G401.6 (cell line): ENCODE measurements at regions not wholly inside any gene's neighbourhood (a gene's known extent, or its start where the extent isn't known, plus 50 kb on each side); places are given as distances from the start of the nearest gene placed in this dataset.
A peak's percentile ranks its signal among the peaks of the same experiment; 100 is the strongest.

Source experiments
- FAIRE-seq: peaks from 2 replicates; lab custom pipeline; 2012; peaks lifted over from hg19 to GRCh38; lab: Jason Lieb, UNC

DNA sequence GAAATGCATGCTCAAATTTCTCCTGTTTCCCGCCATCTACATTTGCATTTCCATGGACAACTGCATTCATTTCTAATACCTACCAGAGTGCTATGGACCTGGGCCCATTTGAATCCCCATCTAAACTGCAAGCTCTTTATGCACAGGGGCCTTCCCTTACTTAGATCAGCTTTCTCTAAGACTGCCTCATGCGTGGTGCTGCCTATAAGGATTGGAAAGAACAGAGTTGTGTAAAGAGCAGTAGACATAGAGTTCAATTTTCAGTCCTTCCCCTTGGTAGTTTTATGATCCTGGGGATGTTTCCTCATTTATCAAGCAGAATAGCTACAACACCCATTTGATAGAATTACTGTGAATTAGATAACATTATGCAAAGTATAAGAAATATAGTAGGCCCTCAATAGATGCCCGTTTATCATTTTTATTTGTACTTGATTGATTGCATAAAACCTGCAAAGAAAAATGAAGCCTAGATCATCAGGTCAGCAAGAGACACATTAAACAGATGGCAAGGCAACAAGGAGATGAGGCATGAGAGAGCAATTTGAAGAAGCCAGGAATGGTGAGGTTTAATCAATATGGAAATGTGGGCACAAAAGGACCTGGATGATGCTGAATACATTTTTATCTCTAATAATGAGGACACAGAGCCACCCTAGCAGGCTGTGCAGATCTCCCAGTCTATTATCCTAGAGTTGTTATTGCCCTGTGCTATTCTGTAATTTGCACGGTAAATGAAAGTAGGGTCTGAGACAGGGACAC lies 359.7 kb downstream of the FAM181B start:
- FAIRE-seq, result no peak

DNA sequence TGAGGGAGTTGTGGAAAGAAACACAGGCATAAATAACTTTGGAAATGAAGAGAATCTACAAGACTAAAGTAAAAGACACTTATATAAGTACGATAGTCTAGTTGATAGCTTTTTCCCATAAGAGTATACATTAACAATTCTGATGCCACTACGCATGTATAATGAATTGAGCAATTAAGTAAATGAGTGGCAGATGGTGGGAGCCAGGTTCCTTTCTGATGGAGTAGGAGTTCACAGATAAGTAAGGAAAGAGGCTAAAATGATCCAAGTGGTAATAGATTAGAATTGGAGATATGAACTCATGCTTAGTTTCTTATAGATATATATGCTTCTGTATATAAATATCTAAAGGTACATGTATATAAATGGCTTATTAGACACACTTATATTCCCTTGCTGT lies 368.3 kb downstream of the FAM181B start:
- no peak for FAIRE-seq

DNA sequence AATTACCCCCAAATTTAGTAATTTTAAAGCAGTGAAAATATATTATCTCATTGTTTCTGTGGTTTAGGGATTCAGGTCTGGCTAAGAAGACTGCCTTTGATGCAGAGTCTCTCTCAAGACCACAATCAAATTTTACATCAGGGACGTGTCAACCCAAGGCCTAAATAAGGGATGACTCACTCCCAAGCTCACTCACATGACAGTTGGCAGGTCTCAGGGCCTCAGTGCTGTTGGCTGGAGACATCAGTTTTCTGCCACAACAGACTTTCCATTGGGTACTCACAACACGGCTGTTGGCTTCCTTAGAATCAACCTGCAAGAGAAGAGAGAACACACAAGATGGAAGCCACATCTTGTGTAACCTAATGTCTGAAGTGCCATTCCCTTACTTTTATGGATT lies 377.3 kb downstream of the FAM181B start:
- FAIRE-seq, result no peak

DNA sequence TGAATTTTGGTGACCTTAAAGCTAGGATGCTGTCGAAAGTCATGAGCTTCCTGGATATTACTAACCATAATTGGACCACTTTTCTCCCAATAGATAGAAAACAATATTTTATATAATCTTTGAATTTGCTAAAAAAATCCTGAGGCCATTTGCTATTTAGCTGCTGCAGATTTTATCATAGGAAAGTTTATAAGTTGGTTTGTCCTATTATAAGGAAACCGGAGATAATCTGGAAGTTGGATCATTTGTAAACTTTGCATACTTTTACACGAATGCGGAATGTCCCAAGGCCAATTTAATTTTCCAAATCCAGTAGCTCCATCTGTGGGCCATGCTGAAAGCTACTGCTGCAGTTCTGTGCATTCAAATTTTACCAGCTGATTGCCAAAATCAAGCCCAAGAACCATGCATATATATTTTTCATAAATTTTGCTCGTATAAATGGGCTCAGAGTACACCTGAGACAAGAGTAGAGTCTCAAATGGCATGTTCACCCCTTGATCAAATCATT lies 378.3 kb downstream of the FAM181B start:
- FAIRE-seq, result no peak

DNA sequence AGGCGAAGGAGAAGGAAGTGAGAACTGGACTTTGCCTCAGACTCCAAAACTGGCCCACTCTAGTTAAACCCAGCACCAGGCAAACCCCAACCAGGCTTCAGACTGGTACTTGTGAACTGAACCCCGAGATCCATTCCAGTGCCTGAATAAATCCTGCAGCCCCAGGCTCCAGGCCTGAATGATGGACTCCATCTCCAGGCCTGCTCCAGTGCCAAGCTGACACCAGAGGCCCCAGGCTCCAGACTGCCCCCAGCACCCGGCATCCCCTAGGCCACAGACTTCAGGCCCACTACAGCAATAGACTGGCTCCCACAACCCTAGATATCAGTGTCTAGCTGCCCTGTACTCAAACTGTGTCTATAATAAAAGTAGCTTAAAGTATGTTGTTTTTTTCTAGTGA lies 406.8 kb downstream of the FAM181B start:
- FAIRE-seq, result no peak

- no peak for FAIRE-seq
Observed at GRCh38 chr11:82321206-82321605, 412.5 kb downstream of the FAM181B start.

DNA sequence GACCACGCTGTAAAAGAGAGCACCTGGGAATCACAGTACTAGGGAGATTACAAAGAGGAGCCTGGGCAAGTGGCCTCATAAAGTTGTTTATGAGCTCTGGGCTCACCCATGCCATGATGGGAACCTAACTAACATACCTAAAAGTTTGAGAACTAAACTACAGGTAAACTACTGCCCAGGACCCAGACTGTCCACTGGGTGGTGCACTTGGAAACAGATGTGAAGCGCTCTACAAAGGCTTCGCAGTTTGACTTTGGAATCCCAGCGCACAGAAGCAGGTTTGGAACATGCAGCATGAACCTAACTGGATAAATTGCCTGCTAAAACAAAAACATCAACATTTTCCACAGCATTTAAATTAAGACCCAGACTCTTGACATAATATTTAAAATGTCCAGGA lies 418.6 kb downstream of the FAM181B start:
- no peak for FAIRE-seq

GRCh38 chr11:82308979-82309378 lies 424.7 kb downstream of the FAM181B start:
- FAIRE-seq, result no peak

GRCh38 chr11:82305123-82305522 lies 428.5 kb downstream of the FAM181B start:
- FAIRE-seq, result no peak

DNA sequence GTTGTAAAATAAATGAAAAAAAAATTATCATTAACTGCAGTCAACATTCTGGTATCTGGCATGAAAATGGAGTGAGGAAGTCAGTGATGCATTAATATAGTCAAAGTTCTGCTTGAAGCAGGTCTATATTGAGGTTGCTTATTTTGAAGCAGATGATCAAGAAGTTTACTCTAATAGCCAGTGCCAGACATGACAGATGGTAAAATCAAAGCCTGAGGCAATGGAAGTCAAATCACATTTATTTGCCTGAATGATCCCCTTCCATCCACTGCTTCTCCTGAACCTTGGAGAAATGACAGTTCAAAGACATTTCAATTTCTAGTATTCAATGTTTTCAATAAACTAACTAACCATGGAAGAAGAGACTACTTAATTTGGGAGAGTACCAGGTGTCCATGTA lies 430.0 kb downstream of the FAM181B start:
- no peak for FAIRE-seq

- FAIRE-seq, result no peak
Observed at GRCh38 chr11:82288471-82288870, 445.2 kb downstream of the FAM181B start.

DNA sequence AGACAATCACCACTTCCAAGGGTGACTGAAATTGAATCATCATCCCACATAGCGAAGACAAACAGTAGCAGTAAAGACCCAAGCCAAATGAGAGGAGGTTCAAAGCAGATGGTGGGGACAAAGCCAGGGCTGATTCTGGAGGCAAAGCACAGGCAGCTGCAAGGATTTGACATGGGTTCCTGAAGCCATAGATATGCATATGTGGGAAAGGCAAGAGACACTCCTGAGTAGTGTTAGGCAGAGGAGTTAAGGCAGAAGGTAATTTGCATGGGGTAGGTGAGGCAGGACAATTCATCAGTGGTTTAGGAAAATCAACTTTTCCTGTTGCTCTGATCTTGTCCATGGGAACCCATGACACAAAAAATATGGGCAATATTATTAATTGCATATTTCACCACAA lies 462.8 kb downstream of the FAM181B start:
- no peak for FAIRE-seq

- no peak for FAIRE-seq
Observed at GRCh38 chr11:82268627-82269026, 465.0 kb downstream of the FAM181B start.

DNA sequence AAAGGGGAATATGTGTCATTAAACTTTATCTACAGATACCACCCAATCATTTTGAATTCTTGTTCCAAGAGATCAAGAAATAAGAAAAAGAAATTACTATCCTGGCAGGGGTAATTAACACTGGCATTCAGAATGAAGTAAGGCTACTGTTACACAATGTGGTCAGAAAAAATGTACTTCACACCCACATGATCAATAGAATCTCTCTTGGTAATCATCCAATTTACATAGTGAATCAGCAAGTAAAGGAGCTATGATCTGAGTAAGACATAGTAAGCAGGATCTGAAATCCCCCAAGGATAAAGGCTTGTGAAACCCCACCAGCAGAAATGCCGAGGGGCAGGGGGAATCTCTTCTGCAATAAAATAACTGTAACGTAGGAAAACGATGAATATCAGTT lies 466.5 kb downstream of the FAM181B start:
- FAIRE-seq, result no peak

GRCh38 chr11:82261367-82261766 lies 472.3 kb downstream of the FAM181B start:
- no peak for FAIRE-seq

- FAIRE-seq, result no peak
Observed at GRCh38 chr11:82250047-82250446, 483.6 kb downstream of the FAM181B start.

GRCh38 chr11:82246926-82247325 lies 486.7 kb downstream of the FAM181B start:
- no peak for FAIRE-seq

DNA sequence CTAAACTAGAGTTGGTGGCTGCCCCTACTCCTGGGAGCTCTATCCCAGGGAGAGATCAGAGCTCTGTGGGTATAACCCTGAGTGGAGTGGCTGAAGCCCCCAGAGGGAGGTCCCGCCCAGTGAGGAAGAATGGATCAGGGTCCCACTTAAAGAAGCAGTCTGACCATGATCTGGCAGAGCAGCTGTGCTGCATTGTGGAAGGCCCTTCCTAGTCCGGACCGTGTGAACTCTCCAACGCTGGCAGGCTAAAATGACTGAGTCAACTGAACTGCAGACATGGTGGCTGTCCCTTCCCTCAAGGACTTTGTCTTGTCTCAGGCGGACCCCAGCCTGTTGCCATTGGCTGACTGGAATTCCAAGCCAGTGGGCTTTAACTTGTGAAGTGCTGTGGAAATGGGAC lies 494.2 kb downstream of the FAM181B start:
- FAIRE-seq, result no peak

DNA sequence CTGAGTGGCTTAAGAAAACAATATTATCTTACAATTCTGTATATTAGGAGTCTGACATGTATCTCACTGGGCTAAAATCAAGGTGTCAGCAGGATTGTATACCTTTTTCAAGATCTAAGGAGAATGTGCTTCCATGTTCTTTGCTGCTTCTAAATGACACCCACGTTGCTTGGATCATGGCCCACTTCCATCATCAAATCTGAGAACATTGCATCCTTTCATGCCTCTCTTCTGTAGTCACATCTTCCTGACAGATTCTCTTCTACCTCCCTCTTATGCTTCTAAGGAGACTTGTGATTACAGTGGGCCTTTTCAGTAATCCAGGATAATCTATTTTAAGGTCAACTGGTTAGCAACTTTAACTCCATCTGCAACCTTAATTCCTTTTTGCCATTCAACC lies 499.4 kb downstream of the FAM181B start:
- no peak for FAIRE-seq

GRCh38 chr11:82233201-82233600 lies 500.5 kb downstream of the FAM181B start:
- FAIRE-seq, result no peak

DNA sequence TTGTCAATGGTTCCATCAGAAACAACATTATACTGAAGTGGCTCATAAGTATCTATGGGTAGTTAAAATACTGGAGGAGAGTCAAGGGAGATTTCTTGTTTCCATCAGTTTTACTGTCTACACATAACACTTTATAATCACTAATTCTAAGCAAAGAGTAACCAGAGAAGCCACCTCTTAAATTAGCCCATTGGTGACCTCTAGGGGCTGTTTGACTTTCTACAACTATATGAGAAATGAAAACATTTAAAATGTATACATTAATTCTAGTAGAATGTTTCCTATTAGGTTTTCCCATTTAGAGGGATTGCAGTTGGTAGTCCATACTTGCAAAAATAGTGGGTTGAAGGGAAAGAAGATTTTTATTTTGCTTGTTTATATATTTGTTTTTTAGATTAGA lies 504.3 kb downstream of the FAM181B start:
- FAIRE-seq, result peak; percentile 42

- FAIRE-seq, result no peak
Observed at GRCh38 chr11:82225930-82226329, 507.7 kb downstream of the FAM181B start.

DNA sequence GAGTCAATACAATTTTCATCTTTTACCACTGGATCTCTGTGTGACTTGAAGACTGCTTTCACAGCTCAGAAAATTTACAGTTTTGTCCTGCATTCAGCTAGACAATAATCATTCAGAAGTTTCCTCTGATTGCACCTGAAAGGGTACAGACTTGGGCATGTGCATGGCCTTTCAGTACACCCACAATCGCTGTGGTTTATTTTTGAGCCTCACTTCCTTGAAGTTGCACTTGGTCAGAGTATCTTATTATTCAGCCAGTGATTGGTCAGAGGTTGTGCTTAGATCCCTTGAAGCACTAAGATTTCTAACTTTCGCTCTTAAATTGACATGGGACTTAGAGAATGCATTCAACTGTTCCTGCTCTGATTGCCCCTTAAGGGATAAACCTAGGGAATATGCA lies 508.2 kb downstream of the FAM181B start:
- no peak for FAIRE-seq

GRCh38 chr11:82216927-82217570 lies 516.6 kb downstream of the FAM181B start:
- no peak for FAIRE-seq
